VCaP (cell line): ENCODE measurements at regions not wholly inside any gene's neighbourhood (a gene's known extent, or its start where the extent isn't known, plus 50 kb on each side); places are given as distances from the start of the nearest gene placed in this dataset.

ENCODE experiments used
- H3K27ac ChIP-seq: fragments of 450-650 bp; 2 replicates; pipeline ENCODE4 v1.5.1; 2017
- CTCF ChIP-seq: fragments of 450-650 bp; conservative IDR thresholded peaks from 2 replicates; pipeline ENCODE4 v1.5.1; 2017; ENCODE audit warnings: mild to moderate bottlenecking, moderate library complexity

- TF ChIP-seq CTCF, result no peak
- peak overlapping the region; percentile 28; the same call in 1 of the 2 replicates for H3K27ac ChIP-seq
Measured at GRCh38 chr7:125358551-125359167, 429.0 kb upstream of the POT1 start.

GRCh38 chr7:125357676-125358455 lies 428.2 kb upstream of the POT1 start:
- H3K27ac ChIP-seq, result peak overlapping the region; percentile 28; the same call in 1 of the 2 replicates
- TF ChIP-seq CTCF, result no peak

GRCh38 chr7:125355899-125356298 lies 426.3 kb upstream of the POT1 start:
- TF ChIP-seq CTCF, result no peak
- no peak overlapping the region for H3K27ac ChIP-seq

- H3K27ac ChIP-seq, result no peak overlapping the region
- TF ChIP-seq CTCF, result no peak
Measured at GRCh38 chr7:125347269-125347668, 417.6 kb upstream of the POT1 start.

- TF ChIP-seq CTCF, result no peak
- H3K27ac ChIP-seq, result no peak overlapping the region
Measured at GRCh38 chr7:125338110-125338509, 408.5 kb upstream of the POT1 start.

- TF ChIP-seq CTCF, result no peak
- no peak overlapping the region for H3K27ac ChIP-seq
Measured at GRCh38 chr7:125336326-125336725, 406.7 kb upstream of the POT1 start.

- no peak overlapping the region for H3K27ac ChIP-seq
- TF ChIP-seq CTCF, result no peak
Measured at GRCh38 chr7:125326666-125327255, 397.1 kb upstream of the POT1 start.
